Progenitor cell of endocrine pancreas (in vitro differentiated cells): ENCODE measurements at regions not wholly inside any gene's neighbourhood (a gene's known extent, or its start where the extent isn't known, plus 50 kb on each side); places are given as distances from the start of the nearest gene placed in this dataset.

Experiments used
- DNase-seq: peaks from one replicate; pipeline ENCODE4 v3.0.0; 2021; ENCODE audit warnings: low spot score; ENCODE audit not compliant: unreplicated experiment
- H3K27ac Mint-ChIP-seq: 2 replicates; pipeline ENCODE4 v1.8.0; 2021; ENCODE audit warnings: mild to moderate bottlenecking, moderate library complexity, mixed read lengths
- H3K27me3 Mint-ChIP-seq: 2 replicates; pipeline ENCODE4 v1.8.0; 2021; ENCODE audit warnings: mixed read lengths
- H3K36me3 Mint-ChIP-seq: 2 replicates; pipeline ENCODE4 v1.8.0; 2022; ENCODE audit warnings: mixed read lengths; ENCODE audit not compliant: insufficient read depth
- H3K4me1 Mint-ChIP-seq: 2 replicates; pipeline ENCODE4 v1.8.0; 2021; ENCODE audit warnings: low read depth, mixed read lengths
- H3K4me3 Mint-ChIP-seq: 2 replicates; pipeline ENCODE4 v1.8.0; 2021; ENCODE audit warnings: low read depth, mild to moderate bottlenecking, moderate library complexity, mixed read lengths
- H3K9me3 Mint-ChIP-seq: 2 replicates; pipeline ENCODE4 v1.8.0; 2021; ENCODE audit warnings: low read depth, mixed read lengths
- TF ChIP-seq, protein P1 (sequence below): fragments of 200-600 bp; sonication (generic); IDR thresholded peaks from one replicate; pipeline ENCODE4 v1.5.0; 2021; ENCODE audit warnings: antibody characterized with exemption, mild to moderate bottlenecking; ENCODE audit not compliant: unreplicated experiment

GRCh38 chr1:218565377-218565776 is 220.2 kb downstream of the TGFB2 start:
- Mint-ChIP-seq H3K4me3 (no peak overlapping the region), H3K4me1 (peaks cover 5% of the 10 kb centered on the region), H3K36me3 (no peaks in the 10 kb centered on the region), H3K27ac (no peak overlapping the region), H3K27me3 (no peaks in the 10 kb centered on the region), H3K9me3 (no peaks in the 10 kb centered on the region)
- DNase-seq = no peak
- TF ChIP-seq, protein P1, sequence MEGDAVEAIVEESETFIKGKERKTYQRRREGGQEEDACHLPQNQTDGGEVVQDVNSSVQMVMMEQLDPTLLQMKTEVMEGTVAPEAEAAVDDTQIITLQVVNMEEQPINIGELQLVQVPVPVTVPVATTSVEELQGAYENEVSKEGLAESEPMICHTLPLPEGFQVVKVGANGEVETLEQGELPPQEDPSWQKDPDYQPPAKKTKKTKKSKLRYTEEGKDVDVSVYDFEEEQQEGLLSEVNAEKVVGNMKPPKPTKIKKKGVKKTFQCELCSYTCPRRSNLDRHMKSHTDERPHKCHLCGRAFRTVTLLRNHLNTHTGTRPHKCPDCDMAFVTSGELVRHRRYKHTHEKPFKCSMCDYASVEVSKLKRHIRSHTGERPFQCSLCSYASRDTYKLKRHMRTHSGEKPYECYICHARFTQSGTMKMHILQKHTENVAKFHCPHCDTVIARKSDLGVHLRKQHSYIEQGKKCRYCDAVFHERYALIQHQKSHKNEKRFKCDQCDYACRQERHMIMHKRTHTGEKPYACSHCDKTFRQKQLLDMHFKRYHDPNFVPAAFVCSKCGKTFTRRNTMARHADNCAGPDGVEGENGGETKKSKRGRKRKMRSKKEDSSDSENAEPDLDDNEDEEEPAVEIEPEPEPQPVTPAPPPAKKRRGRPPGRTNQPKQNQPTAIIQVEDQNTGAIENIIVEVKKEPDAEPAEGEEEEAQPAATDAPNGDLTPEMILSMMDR = no peak

DNA sequence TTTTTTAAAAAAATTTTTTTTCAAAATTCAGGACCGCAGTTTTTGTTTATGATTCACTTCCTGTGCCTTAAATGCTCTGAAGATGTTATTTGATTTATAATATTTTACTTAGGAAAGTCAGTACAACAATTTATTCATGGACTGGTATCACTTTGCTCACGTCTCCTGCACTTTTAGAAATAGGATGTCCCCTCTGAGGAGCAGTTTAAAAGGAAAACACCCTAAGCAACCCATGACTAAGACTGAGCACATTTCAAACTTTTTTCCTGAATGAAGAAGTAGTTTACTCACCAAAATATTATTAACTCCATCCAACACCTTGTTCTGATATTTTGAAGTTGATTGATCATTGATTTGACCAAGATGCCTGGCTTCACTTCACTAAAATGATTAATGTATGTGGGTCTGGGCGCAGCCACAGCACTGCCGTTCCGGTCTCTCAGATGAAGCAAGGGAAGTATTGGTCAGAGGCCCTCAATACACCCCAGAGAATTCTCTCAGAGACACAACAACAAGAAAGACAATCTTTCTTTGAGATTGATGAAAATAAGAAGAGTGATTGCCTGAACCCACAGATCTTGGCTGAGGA is 223.9 kb downstream of the TGFB2 start:
- H3K4me3 Mint-ChIP-seq = no peak overlapping the region
- TF ChIP-seq, protein P1 = no peak
- no peaks in the 10 kb centered on the region for H3K27me3 Mint-ChIP-seq
- H3K36me3 Mint-ChIP-seq = no peaks in the 10 kb centered on the region
- no peak for DNase-seq
- no peak overlapping the region for H3K27ac Mint-ChIP-seq
- H3K9me3 Mint-ChIP-seq = no peaks in the 10 kb centered on the region
- peaks cover 5% of the 10 kb centered on the region for H3K4me1 Mint-ChIP-seq

- DNase-seq = no peak
- no peak overlapping the region for H3K4me3 Mint-ChIP-seq
- no peaks in the 10 kb centered on the region for H3K36me3 Mint-ChIP-seq
- TF ChIP-seq, protein P1 = no peak
- no peak overlapping the region for H3K27ac Mint-ChIP-seq
- H3K27me3 Mint-ChIP-seq = no peaks in the 10 kb centered on the region
- H3K4me1 Mint-ChIP-seq = peaks cover 4% of the 10 kb centered on the region
- H3K9me3 Mint-ChIP-seq = no peaks in the 10 kb centered on the region
Measured at GRCh38 chr1:218570456-218570855, 225.3 kb downstream of the TGFB2 start.

DNA sequence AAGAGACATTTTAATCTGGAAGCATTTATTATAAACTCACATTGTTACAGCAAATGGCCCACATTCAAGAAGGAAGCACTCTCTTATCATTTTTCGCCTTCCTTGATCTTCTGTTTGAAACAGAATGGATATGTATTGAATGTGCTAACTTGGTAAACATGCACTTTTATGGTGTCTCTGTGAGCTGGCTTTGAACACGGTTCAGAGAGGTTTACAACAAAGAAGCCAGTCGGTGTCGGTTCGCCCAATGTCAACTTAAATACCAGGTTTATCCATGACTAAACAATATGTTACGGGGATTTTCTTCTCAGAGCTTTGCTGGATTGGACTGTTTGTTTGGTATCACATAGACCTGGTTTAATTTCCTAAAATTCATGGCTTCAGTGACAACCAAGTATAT is 226.4 kb downstream of the TGFB2 start:
- Mint-ChIP-seq H3K9me3 (no peaks in the 10 kb centered on the region), H3K4me3 (no peak overlapping the region), H3K27ac (no peak overlapping the region), H3K36me3 (no peaks in the 10 kb centered on the region), H3K27me3 (no peaks in the 10 kb centered on the region), H3K4me1 (peaks cover 4% of the 10 kb centered on the region)
- no peak for DNase-seq
- TF ChIP-seq, protein P1 = no peak

- peaks cover 4% of the 10 kb centered on the region for H3K4me1 Mint-ChIP-seq
- no peaks in the 10 kb centered on the region for H3K36me3 Mint-ChIP-seq
- TF ChIP-seq, protein P1 = no peak
- no peak for DNase-seq
- no peak overlapping the region for H3K27ac Mint-ChIP-seq
- H3K4me3 Mint-ChIP-seq = no peak overlapping the region
- no peaks in the 10 kb centered on the region for H3K27me3 Mint-ChIP-seq
- H3K9me3 Mint-ChIP-seq = no peaks in the 10 kb centered on the region
Measured at GRCh38 chr1:218572050-218572449, 226.9 kb downstream of the TGFB2 start.
